NCI-H526 (cell line): ENCODE measurements at regions not wholly inside any gene's neighbourhood (a gene's known extent, or its start where the extent isn't known, plus 50 kb on each side); places are given as distances from the start of the nearest gene placed in this dataset.

Experiments
- DNase-seq, 2 experiments: peaks; one replicate each; lab custom pipeline; 2025; lab: John Stamatoyannopoulos, UW

DNA sequence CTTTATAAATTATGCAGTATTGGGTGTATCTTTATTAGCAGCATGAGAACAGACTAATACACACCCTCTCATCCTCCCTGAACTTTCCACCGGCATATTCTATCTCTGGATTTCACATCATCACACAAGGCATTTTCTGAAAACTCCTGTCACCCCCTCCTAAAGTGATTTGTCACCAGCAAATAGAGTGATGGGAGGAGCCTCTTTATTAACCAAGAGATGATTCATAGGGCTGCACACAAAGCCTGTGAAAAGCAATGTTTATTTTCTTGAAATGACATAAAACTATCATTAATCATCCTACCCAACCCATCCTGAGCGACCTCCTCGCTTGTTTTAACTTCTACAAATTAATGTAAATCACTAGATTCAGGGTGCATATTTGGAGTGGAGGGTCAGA lies 394.7 kb upstream of the SULF2 start:
- no peak for DNase-seq

DNA sequence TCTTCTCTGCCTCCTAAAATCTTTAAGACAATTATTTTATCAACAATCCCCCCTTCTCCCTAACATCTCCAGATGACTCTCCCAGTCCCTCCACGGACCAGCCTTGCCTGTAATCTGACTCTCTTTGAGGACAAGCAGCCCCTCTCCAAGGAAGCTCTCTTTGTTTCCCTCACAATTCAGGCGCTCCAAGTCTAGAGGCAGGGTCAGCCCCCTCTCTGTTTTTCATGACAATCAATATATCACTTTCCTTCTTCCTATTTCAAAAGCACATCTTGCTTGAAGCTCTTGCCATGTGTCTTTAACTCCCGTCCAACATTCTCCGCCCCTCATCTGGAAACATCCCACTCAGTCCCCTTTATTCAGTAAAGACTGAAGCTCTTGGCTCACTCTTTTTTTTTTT lies 393.4 kb upstream of the SULF2 start:
- no peak for DNase-seq

DNA sequence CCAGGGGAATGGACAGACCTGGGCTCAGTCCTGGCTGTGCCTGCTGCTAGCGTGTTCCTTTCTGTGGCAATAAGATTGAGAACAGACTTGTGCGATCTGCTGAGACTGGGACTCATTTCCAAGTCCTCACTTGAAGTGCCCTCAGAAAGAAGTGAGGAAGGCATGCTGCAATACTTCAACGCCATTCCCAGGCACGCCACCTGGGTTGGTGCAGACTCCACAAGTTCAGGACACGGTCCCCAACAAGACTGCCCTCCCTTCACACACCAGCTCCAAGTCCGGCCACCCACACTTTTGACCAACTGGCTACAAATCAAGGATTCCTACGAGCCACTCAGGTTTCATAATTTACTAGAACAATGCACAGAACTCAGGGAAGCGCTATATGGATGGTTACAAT lies 391.8 kb upstream of the SULF2 start:
- DNase-seq, result no peak

DNA sequence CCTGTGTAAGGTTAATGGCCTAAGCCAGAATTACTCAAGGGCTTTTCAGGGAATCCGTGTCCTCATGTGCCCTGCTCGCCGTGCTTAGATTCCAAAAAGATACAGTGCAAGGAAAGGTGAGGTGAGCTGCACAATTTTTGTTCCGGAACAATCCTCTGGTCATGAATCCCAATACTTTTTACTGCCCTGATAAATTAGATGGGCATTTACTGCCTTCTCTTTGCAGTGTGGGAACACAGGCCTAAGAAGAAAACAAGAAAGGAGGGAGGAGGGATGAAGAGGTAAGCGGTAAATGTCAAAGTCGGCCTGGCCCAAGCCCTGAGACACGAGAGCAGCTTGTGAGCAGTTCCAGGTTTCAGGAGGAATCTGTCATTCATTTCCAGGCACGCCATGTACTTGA lies 390.9 kb upstream of the SULF2 start:
- DNase-seq, result no peak

DNA sequence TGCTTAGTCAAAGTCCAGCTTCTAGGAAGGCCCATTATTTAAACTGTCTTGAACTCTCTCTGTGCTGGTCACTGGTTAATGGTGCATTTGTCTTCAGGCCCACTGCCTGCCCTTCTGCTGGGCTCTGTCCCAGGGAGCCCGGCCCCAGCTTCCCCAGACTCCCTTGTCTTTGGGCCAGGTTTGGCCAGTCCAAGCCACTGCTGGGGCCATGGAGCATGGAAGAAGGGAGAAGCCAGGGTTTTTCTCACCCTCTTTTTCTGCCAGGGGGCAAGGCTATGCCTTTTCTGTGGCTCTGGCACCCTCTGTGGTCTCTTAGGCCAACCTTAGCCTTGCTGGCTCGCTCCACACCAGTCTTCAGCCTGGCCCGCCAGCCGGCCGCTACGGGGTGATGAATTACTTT lies 390.0 kb upstream of the SULF2 start:
- DNase-seq, result no peak

DNA sequence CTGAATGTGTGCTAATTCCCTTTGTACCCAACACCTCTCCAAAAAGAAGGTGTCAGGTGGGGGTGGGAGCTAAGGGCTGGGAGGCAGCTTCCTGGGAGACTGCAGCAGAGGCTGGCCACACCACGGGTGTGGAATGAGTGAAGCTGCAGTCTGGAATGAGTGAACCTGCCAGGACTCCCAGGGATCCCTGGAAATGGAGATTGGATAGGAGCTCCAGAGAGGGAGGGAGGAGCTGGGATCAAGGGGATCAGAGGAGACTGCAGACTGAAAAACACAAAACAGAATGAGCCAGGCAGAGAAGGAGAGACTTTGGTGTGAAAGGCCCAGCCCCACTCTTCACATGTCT lies 387.0 kb upstream of the SULF2 start:
- no peak for DNase-seq

DNA sequence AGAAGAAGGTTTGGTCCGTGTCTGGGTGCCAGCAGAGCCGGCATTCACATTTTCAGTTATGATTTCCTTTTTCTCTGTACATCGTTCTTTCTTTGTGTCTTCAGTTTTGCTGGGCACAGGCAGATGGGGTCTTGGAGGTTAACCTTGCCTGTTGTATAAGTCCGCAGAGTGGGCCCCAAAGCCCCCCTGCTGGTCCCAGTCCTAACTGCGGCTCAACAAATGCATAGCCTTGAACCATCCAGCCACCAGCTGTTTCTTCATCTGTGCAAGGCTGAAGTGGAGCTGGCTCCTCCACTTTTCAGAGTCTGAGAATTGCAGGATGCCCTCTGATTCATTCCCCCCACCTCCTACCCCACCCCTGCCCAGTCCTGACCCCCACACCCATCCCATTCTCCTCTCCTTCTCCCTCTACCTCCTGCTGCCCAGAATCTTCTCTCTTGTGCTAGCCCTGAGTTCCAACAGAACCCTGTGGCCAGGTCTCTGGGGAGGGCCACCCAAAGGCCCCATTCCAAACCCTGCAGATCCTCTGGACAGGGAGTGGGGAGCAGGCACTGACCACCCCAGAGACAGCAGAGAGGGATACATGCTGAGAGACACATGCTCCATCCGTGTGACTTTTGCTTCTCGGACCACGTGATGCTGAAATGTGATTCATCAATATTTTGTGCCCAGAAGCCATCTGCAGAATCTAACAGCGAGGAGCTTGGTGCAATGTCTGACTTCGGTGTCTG lies 386.5 kb upstream of the SULF2 start:
- no peak for DNase-seq

DNA sequence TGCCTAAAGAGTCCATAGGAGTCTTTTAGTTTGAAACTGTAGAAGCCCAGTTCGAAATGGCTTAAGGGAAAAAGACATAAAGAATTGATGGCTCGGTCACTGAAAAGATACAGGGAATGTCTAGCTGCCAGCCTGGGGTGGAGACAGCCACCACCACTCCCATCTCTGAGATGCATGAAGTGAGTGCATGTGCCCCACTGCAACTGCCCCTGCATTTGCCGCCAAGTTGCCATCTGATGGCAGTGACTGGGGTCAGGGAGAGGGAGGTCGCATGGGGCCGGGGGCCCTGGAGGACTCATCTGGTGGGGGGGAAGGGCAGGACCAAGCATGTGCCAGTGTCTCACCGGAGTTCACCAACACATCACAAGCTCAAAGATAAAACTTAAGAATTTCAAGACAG lies 385.8 kb upstream of the SULF2 start:
- no peak for DNase-seq

DNA sequence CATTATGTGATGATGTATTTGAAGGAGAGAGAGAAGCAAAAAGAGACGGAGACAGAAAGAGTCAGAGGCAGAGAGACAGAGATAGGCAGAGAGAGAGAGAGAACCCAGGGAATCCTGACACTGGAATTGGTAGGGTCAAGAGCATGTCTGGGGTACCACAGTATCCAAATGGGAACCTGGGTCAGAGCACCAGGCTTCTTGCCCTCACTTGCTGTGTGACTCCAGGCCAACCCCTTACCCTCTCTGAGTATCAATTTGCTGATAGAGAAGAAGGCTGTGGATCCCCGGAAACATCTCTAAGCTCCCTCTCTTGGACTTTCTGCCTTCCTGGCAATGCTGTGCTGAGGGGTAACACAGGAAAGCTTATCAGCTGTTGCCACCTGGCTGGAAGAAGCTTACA lies 385.3 kb upstream of the SULF2 start:
- DNase-seq, result no peak

DNA sequence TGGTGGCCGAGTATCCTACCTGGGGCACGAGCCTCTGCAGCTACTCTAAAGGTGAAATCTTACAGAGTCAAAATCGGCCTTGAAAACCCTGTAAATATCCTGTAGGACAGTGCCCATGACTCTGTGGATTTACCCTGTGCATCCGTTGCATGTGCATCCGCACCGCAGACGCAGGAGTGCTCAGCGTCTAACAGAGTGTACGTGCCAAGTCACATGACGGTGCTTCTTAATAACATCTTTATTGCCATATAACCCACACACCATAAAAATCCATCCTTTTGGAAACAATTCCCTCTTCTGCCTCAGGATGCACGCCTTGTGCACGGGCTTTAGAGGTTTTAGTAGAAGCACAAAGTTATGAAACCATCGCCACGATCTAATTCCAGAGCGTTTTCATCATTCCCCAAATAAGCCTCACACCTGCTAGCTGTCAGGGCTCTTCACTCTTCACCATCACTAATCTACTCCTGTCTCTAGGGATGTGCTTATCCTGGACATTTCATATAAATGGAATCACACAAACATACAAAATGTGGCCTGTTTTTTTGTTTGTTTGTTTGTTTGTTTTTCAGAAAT lies 384.5 kb upstream of the SULF2 start:
- DNase-seq, result no peak

DNA sequence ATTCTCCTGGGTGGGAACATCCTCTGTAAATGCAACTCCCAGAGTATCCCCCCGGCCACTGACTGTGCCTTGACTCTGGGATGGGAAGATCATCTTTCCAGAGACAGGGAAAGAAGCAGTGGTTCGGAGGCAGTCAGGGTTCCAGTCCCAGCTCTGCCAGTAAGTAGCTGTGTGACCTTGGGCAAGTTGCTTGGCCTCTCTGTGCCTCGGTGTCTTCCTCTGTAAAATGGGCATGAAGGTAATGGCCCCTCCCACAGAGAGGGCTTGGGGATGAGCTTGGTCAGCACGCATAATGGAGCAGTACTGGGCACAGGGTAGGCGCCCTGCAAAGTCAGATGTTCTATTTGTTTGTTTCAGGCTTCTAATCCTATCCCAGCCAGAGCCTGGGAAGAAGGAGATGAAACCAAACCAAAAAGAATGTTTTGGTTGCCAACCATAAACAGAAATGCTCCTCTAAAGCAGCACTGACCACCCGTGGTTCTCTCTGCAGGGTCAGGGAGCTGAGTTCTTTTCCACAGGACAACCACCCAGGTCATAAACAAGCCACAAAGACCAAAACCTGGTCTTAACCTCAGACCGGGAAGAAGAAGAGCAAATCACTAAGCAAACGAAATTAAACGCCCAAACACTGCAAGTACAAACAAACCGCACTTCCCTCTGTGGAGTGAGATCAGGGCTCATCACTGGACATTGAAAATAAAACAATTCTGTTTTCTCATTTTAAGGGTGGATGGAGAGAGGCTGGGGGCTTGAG lies 381.0 kb upstream of the SULF2 start:
- DNase-seq, result no peak

DNA sequence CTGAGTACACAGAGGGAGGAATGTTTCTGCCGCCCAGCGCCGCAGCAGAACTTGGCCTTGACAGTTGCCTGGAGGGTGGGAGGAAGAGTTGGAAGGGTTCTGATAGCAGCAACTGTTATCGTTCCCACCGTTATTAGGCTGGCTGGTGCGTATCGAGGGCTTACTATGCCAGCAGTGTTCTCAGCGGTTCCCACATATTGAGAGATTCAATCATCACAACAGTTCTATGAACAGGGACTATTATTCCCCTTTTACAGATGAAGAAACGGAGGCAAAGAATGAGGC lies 380.1 kb upstream of the SULF2 start:
- no peak for DNase-seq

DNA sequence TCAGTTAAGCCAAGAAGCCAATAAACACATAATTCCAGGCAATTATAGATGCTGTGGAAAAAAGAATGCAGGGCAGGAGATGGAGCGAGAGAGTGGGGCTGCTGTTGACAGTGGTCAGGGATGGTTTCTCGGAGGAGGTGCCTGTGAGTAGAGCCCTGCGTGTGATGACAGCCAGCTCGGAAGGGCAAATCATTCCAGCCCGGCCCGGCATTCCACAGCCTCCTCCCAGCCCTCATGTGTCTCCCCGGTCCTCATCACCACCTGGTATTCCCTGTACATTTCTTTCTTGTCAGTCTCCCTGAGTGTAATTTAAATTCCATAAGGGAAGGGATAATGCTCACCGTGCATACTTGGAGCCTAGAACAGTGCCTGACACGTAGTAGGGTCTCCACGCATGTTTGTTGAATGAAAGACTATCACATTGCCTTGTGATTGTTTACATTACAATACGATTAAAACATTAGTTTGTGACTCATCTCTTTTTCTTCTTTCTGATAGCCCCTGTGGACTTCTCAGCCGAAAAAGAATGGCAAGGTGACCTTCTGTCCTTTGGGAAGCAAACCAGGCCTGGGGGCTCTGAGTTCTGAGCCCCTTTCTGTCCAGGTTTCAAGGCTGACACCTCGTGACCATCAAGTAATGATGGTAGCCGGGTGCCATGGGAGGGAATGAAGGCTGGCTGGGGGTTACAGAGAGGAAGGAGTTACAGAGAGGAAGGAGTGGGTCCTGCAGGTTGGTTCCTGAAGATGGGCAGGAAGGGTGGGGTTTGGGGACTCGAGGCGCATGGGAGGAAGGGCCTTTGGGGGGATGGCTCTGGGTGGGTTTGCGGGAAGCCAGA lies 379.5 kb upstream of the SULF2 start:
- DNase-seq, result no peak

DNA sequence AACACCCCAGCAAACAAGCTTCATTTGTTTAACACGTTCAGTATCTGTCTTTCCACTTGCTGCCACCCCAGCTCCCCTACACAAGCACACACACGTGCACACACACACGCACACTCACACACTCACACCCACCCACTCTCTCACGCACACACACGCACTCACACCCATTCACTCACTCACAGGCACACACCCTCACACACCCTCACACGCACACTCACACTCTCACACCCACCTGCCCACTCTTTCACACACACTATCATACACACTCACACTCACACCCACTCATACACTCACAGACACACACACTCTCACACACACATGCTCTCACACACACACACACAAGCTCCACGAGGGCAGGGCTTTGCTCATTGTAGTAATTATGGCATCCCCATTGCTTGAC lies 378.8 kb upstream of the SULF2 start:
- no peak for DNase-seq

DNA sequence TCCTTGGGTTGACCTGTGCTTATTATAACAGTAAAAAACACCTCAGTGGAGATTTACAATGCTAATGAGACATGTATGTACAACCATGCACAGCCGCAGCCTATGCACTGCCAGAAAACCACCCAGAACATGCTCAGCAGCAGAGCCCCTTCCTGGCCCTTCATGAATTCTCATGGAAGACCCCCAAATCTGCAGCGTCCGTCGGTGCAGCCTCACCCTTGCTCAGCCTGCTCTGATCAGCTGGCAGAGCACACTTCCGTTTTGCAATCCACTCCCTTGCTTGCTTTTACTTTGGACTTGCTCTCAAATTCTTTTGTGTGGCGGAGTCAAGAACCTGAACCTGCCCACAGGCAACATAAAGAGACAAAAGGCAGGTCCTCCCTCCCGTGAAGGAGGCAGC lies 378.2 kb upstream of the SULF2 start:
- no peak for DNase-seq

DNA sequence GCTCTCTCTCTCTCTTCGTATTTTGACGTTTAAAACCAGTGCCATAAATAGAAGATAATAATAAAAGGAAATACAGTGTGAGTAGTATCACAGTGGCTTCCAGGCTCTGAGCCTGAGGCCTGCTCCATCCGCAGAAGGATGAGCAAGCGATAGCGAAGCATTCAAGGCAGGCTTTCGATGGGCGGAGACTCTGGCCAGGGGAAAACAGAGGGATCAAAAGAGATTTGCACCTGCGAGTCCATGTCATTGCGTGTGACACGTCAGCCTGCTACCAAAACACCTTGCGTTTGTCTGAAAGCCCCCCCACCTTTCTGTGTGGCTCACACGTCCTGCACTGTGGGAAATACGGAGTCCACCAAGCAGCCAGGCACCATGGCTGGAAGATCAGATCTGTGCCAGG lies 377.3 kb upstream of the SULF2 start:
- DNase-seq, result no peak

DNA sequence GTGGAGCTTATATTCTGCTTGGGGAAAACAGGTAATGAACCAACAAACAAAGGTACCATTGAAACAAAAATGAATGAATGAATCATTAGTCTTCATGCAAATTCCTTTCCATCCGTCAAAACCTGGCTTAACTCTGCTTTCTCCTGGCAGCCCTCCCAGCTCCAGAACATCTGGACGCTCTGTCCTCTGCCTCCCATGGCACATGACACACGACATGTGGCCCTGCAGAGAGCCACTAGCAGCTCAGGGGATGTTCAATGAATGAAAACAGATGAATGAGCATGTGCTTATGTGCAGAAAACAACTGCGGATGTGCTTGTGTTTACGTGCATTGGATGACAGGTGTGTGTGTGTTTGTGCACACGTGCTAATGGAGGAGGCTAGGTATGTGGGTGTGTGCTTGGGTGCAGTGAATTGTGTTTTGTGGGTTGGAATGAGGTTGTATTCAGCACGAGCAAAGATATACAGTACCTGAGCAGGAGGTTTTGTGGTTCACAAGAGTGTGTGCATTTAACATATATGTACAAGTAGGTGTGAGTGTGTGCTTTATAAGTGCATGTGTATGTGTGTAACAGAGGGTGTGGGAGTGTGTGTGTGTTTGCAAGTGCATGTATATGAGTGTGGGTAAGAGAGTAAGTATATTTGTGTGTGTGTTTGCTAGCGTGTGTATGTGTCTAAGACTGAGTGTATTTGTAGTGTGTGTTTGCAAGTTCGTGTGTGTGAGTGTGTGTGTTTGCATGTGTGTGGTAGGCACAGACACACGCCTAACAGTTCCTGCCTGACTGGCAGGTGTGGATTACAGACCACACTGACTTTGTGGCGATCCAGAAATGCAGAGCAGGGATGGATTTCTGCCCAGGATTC lies 374.1 kb upstream of the SULF2 start:
- peak; percentile 26 to 56 for DNase-seq

DNA sequence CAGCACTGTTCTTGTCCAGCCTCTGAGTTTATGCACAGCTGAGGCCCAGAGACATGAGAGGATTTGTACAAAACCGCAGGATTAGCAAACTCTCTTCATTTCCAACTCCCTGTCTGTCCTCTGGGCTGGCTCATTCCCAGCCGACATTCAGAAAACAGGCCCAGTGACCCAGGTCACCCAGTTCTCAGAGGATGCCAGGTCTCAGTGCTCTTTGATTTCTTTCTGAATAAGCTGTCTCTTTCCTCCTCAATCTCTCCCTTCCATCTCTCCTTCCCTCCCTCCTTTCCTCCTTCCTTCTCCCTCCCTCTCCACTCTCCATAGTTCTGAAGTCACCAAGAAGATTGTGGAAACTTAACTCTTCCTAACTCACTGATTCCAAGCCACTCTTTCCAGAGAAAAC lies 372.7 kb upstream of the SULF2 start:
- DNase-seq, result no peak

DNA sequence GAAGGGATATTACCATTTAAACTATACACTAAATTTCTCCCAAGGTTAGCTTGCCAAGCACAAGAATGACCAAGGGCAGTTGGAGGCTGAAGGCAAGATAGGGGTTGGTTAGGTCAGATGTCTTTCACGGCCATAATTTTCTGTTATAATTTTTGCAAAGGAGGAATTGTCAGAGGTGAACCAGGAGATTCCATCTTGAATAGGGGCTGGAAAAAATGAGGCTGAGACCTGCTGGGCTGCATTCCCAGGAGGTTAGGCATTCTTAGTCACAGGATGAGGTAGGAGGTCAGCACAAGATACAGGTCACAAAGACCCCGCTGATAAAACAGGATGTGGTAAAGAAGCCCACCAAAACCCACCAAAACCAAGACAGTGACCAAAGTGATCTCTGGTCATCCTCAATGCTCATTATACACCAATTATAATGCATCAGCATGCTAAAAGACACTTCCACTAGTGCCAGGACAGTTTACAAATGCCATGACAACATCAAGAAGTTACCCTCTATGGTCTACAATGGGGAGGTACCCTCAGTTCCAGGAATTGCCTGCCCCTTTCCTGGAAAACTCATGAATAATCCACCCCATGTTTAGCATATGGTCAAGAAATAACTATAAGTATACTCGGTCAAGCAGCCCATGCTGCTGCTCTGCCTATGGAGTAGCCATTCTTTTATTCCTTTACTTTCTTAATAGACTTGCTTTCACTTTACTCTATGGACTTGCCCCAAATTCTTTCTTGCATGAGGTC lies 371.8 kb upstream of the SULF2 start:
- DNase-seq, result no peak

DNA sequence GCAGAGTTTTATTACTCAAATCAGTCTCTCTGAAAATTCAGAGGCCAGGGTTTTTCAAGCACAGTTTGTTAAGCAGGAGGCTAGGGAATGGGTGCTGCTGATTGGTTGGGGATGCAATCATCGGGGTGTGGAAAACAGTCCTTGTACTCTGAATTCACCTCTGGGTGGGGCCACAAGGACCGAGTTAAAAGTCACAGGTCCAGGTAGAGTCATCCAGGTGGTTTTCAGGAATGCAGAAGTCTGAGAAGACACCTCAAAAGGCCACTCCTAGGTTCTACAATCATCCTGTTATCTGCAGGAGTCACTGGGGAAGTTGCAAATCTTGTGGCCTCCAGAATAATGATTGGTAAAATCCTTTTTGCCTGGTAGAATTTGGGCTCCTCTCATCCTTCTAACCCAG lies 371.2 kb upstream of the SULF2 start:
- no peak for DNase-seq

DNA sequence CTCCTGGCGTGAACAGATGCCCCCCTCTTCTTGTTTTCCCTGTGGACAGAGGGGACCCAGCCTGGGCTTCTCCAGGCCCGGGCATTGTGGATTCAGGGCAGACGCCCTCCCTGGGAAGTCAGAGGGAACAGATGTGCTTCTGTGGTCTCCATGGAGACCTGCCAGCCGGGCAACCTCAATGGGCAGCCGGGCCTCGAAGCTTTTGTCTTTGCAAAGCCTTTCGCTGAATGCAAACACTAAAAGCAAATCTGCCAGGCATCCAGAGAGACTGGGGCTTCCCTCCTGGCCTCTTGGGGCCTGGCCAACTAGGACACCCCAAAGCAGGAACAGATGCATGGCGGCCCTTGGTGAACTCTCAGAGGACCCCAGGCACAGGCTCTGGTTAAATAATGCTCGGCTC lies 370.0 kb upstream of the SULF2 start:
- DNase-seq, result no peak
